ENCODE measurements at regions not wholly inside any gene's neighbourhood (a gene's known extent, or its start where the extent isn't known, plus 50 kb on each side); places are given as distances from the start of the nearest gene placed in this dataset.

GRCh38 chr6:9121549-9121948 is 686.2 kb upstream of the SLC35B3 start:
- DNase-seq (ENCODE audit: low read depth in 2 of 2): no peak

- no peak for DNase-seq (ENCODE audit: low read depth in 2 of 2)
These were observed 680.7 kb upstream of the SLC35B3 start for GRCh38 chr6:9116026-9116425.

GRCh38 chr6:9112544-9112943 is 677.2 kb upstream of the SLC35B3 start:
- no peak for DNase-seq (ENCODE audit: low read depth in 2 of 2)

- no peak for DNase-seq (ENCODE audit: low read depth in 2 of 2)
These were observed 668.7 kb upstream of the SLC35B3 start for GRCh38 chr6:9103876-9104521.

- DNase-seq (ENCODE audit: low read depth in 2 of 2): no peak
These were observed 666.6 kb upstream of the SLC35B3 start for GRCh38 chr6:9101920-9102319.

GRCh38 chr6:9100869-9101580 is 665.7 kb upstream of the SLC35B3 start:
- no peak for DNase-seq (ENCODE audit: low read depth in 2 of 2)

- no peak for DNase-seq (ENCODE audit: low read depth in 2 of 2)
These were observed 660.4 kb upstream of the SLC35B3 start for GRCh38 chr6:9095729-9096128.

- no peak for DNase-seq (ENCODE audit: low read depth in 2 of 2)
These were observed 659.8 kb upstream of the SLC35B3 start for GRCh38 chr6:9095137-9095536.

GRCh38 chr6:9089724-9090123 is 654.4 kb upstream of the SLC35B3 start:
- no peak for DNase-seq (ENCODE audit: low read depth in 2 of 2)

- no peak for DNase-seq (ENCODE audit: low read depth in 2 of 2)
These were observed 652.1 kb upstream of the SLC35B3 start for GRCh38 chr6:9087470-9087869.

- DNase-seq (ENCODE audit: low read depth in 2 of 2): no peak
These were observed 651.0 kb upstream of the SLC35B3 start for GRCh38 chr6:9086331-9086730.

- DNase-seq (ENCODE audit: low read depth in 2 of 2): no peak
These were observed 650.3 kb upstream of the SLC35B3 start for GRCh38 chr6:9085709-9086070.

- DNase-seq (ENCODE audit: low read depth in 2 of 2): no peak
These were observed 649.8 kb upstream of the SLC35B3 start for GRCh38 chr6:9085054-9085708.

- no peak for DNase-seq (ENCODE audit: low read depth in 2 of 2)
These were observed 647.8 kb upstream of the SLC35B3 start for GRCh38 chr6:9083108-9083507.

- DNase-seq (ENCODE audit: low read depth in 2 of 2): no peak
These were observed 631.4 kb upstream of the SLC35B3 start for GRCh38 chr6:9066726-9067125.

- no peak for DNase-seq (ENCODE audit: low read depth in 2 of 2)
These were observed 628.8 kb upstream of the SLC35B3 start for GRCh38 chr6:9064156-9064555.

GRCh38 chr6:9062596-9062995 is 627.3 kb upstream of the SLC35B3 start:
- DNase-seq (ENCODE audit: low read depth in 2 of 2): no peak

GRCh38 chr6:9057937-9058336 is 622.6 kb upstream of the SLC35B3 start:
- no peak for DNase-seq (ENCODE audit: low read depth in 2 of 2)

GRCh38 chr6:9056556-9056955 is 621.2 kb upstream of the SLC35B3 start:
- DNase-seq (ENCODE audit: low read depth in 2 of 2): no peak

- no peak for DNase-seq (ENCODE audit: low read depth in 2 of 2)
These were observed 609.1 kb upstream of the SLC35B3 start for GRCh38 chr6:9044426-9044825.

GRCh38 chr6:9040718-9041117 is 605.4 kb upstream of the SLC35B3 start:
- no peak for DNase-seq (ENCODE audit: low read depth in 2 of 2)

- no peak for DNase-seq (ENCODE audit: low read depth in 2 of 2)
These were observed 603.9 kb upstream of the SLC35B3 start for GRCh38 chr6:9039258-9039657.

GRCh38 chr6:9028086-9028485 is 592.7 kb upstream of the SLC35B3 start:
- no peak for DNase-seq (ENCODE audit: low read depth in 2 of 2)

Data from stimulated activated CD4-positive, alpha-beta T cell treated with anti-CD3 and anti-CD28 coated beads, Interleukin-1b, Interleukin-23, amount 100 ng/mL, for 4 hours (primary cell).